ENCODE measurements at regions not wholly inside any gene's neighbourhood (a gene's known extent, or its start where the extent isn't known, plus 50 kb on each side); places are given as distances from the start of the nearest gene placed in this dataset.
"Not testable (repeated sequence)": the region's sequence is repeated elsewhere in the genome, so short reads cannot be mapped to it uniquely, and the experiment has no call there.

GRCh38 chr6:86057293-86057980 lies 414.8 kb upstream of the SYNCRIP start:
- H3K9me3 Mint-ChIP-seq: peaks cover 14% of the 10 kb centered on the region
- not testable (repeated sequence) for ATAC-seq; DNase-seq (ENCODE audit: low spot score); H3K27ac Mint-ChIP-seq; H3K36me3 Mint-ChIP-seq; H3K4me1 Mint-ChIP-seq (ENCODE audit: low read depth in 2 of 2); H3K27me3 Mint-ChIP-seq; H3K4me3 Mint-ChIP-seq

GRCh38 chr6:86045038-86045437 lies 402.4 kb upstream of the SYNCRIP start:
- Mint-ChIP-seq H3K9me3 (peaks cover 21% of the 10 kb centered on the region), H3K4me3 (no peak overlapping the region), H3K4me1 (ENCODE audit: low read depth in 2 of 2) (no peaks in the 10 kb centered on the region), H3K36me3 (no peaks in the 10 kb centered on the region), H3K27ac (no peak overlapping the region), H3K27me3 (no peaks in the 10 kb centered on the region)
- DNase-seq (ENCODE audit: low spot score) (no peak), ATAC-seq (no peak)

GRCh38 chr6:86042214-86042613 lies 399.5 kb upstream of the SYNCRIP start:
- H3K27me3 Mint-ChIP-seq: no peaks in the 10 kb centered on the region
- no peaks in the 10 kb centered on the region for H3K36me3 Mint-ChIP-seq
- no peak for ATAC-seq
- H3K9me3 Mint-ChIP-seq: peaks cover 16% of the 10 kb centered on the region
- DNase-seq (ENCODE audit: low spot score): no peak
- H3K4me3 Mint-ChIP-seq: no peak overlapping the region
- H3K4me1 Mint-ChIP-seq (ENCODE audit: low read depth in 2 of 2): no peaks in the 10 kb centered on the region
- no peak overlapping the region for H3K27ac Mint-ChIP-seq

- Mint-ChIP-seq H3K27me3 (no peaks in the 10 kb centered on the region), H3K9me3 (peaks cover 16% of the 10 kb centered on the region), H3K4me3 (no peak overlapping the region), H3K4me1 (ENCODE audit: low read depth in 2 of 2) (no peaks in the 10 kb centered on the region), H3K36me3 (no peaks in the 10 kb centered on the region), H3K27ac (no peak overlapping the region)
- ATAC-seq: no peak
- no peak for DNase-seq (ENCODE audit: low spot score)
Observed at GRCh38 chr6:86031713-86032112, 389.0 kb upstream of the SYNCRIP start.

GRCh38 chr6:86030875-86031274 lies 388.2 kb upstream of the SYNCRIP start:
- Mint-ChIP-seq H3K4me3 (no peak overlapping the region), H3K9me3 (peaks cover 16% of the 10 kb centered on the region), H3K36me3 (no peaks in the 10 kb centered on the region), H3K27me3 (no peaks in the 10 kb centered on the region), H3K4me1 (ENCODE audit: low read depth in 2 of 2) (no peaks in the 10 kb centered on the region), H3K27ac (no peak overlapping the region)
- ATAC-seq: no peak
- DNase-seq (ENCODE audit: low spot score): no peak

GRCh38 chr6:86028776-86029175 lies 386.1 kb upstream of the SYNCRIP start:
- no peak for ATAC-seq
- Mint-ChIP-seq H3K9me3 (peaks cover 20% of the 10 kb centered on the region), H3K4me3 (no peak overlapping the region), H3K27me3 (no peaks in the 10 kb centered on the region), H3K36me3 (no peaks in the 10 kb centered on the region), H3K27ac (no peak overlapping the region), H3K4me1 (ENCODE audit: low read depth in 2 of 2) (no peaks in the 10 kb centered on the region)
- DNase-seq (ENCODE audit: low spot score): no peak

- peaks cover 12% of the 10 kb centered on the region for H3K9me3 Mint-ChIP-seq
- H3K4me1 Mint-ChIP-seq (ENCODE audit: low read depth in 2 of 2): not testable (repeated sequence)
Observed at GRCh38 chr6:86026890-86027289, 384.2 kb upstream of the SYNCRIP start.

GRCh38 chr6:86017236-86017635 lies 374.6 kb upstream of the SYNCRIP start:
- no peak for DNase-seq (ENCODE audit: low spot score)
- H3K4me1 Mint-ChIP-seq (ENCODE audit: low read depth in 2 of 2): no peaks in the 10 kb centered on the region
- H3K27ac Mint-ChIP-seq: no peak overlapping the region
- peaks cover 11% of the 10 kb centered on the region for H3K9me3 Mint-ChIP-seq
- no peak overlapping the region for H3K4me3 Mint-ChIP-seq
- H3K36me3 Mint-ChIP-seq: no peaks in the 10 kb centered on the region
- no peaks in the 10 kb centered on the region for H3K27me3 Mint-ChIP-seq
- ATAC-seq: no peak

More at GRCh38 chr6:86026890-86027289, 384.2 kb upstream of the SYNCRIP start:
- not testable (repeated sequence) for H3K27me3 Mint-ChIP-seq; H3K4me3 Mint-ChIP-seq; ATAC-seq; H3K36me3 Mint-ChIP-seq; DNase-seq (ENCODE audit: low spot score); H3K27ac Mint-ChIP-seq

GRCh38 chr6:86016567-86016966 lies 373.9 kb upstream of the SYNCRIP start:
- Mint-ChIP-seq H3K4me3 (no peak overlapping the region), H3K27me3 (no peaks in the 10 kb centered on the region), H3K9me3 (peaks cover 11% of the 10 kb centered on the region), H3K4me1 (ENCODE audit: low read depth in 2 of 2) (no peaks in the 10 kb centered on the region), H3K27ac (no peak overlapping the region), H3K36me3 (no peaks in the 10 kb centered on the region)
- ATAC-seq (no peak), DNase-seq (ENCODE audit: low spot score) (no peak)

GRCh38 chr6:86016077-86016476 lies 373.4 kb upstream of the SYNCRIP start:
- DNase-seq (ENCODE audit: low spot score) (no peak), ATAC-seq (no peak)
- no peaks in the 10 kb centered on the region for H3K27me3 Mint-ChIP-seq
- H3K9me3 Mint-ChIP-seq: peaks cover 11% of the 10 kb centered on the region
- no peak overlapping the region for H3K27ac Mint-ChIP-seq
- H3K4me1 Mint-ChIP-seq (ENCODE audit: low read depth in 2 of 2): no peaks in the 10 kb centered on the region
- H3K4me3 Mint-ChIP-seq: no peak overlapping the region
- H3K36me3 Mint-ChIP-seq: no peaks in the 10 kb centered on the region

- not testable (repeated sequence) for H3K4me3 Mint-ChIP-seq; H3K36me3 Mint-ChIP-seq; DNase-seq (ENCODE audit: low spot score); H3K27me3 Mint-ChIP-seq; H3K4me1 Mint-ChIP-seq (ENCODE audit: low read depth in 2 of 2); ATAC-seq; H3K27ac Mint-ChIP-seq
- peaks cover 12% of the 10 kb centered on the region for H3K9me3 Mint-ChIP-seq
Observed at GRCh38 chr6:86012991-86013390, 370.3 kb upstream of the SYNCRIP start.

- peaks cover 4% of the 10 kb centered on the region for H3K36me3 Mint-ChIP-seq
- no peaks in the 10 kb centered on the region for H3K4me1 Mint-ChIP-seq (ENCODE audit: low read depth in 2 of 2)
- H3K4me3 Mint-ChIP-seq: no peak overlapping the region
- peaks cover 11% of the 10 kb centered on the region for H3K9me3 Mint-ChIP-seq
- no peak for DNase-seq (ENCODE audit: low spot score)
- H3K27me3 Mint-ChIP-seq: no peaks in the 10 kb centered on the region
- no peak for ATAC-seq
- no peak overlapping the region for H3K27ac Mint-ChIP-seq
Observed at GRCh38 chr6:86010915-86011786, 368.5 kb upstream of the SYNCRIP start.

GRCh38 chr6:85997206-85997605 lies 354.5 kb upstream of the SYNCRIP start:
- no peak for DNase-seq (ENCODE audit: low spot score)
- Mint-ChIP-seq H3K27ac (no peak overlapping the region), H3K4me1 (ENCODE audit: low read depth in 2 of 2) (no peaks in the 10 kb centered on the region), H3K4me3 (no peak overlapping the region), H3K9me3 (peaks cover 15% of the 10 kb centered on the region), H3K36me3 (no peaks in the 10 kb centered on the region), H3K27me3 (no peaks in the 10 kb centered on the region)
- ATAC-seq: no peak

- H3K4me1 Mint-ChIP-seq (ENCODE audit: low read depth in 2 of 2): no peaks in the 10 kb centered on the region
- H3K27me3 Mint-ChIP-seq: no peaks in the 10 kb centered on the region
- DNase-seq (ENCODE audit: low spot score) (no peak), ATAC-seq (no peak)
- peaks cover 15% of the 10 kb centered on the region for H3K9me3 Mint-ChIP-seq
- no peaks in the 10 kb centered on the region for H3K36me3 Mint-ChIP-seq
- no peak overlapping the region for H3K27ac Mint-ChIP-seq
- no peak overlapping the region for H3K4me3 Mint-ChIP-seq
Observed at GRCh38 chr6:85996034-85996375, 353.3 kb upstream of the SYNCRIP start.

Measured in natural killer cell treated with Interleukin-12 subunit alpha and Interleukin-12 subunit beta and Interleukin-15 and Interleukin-18, amount 100 ng/mL, for 72 hours (primary cell).